Left ventricle myocardium inferior (tissue), 1 donor: ENCODE measurements at regions not wholly inside any gene's neighbourhood (a gene's known extent, or its start where the extent isn't known, plus 50 kb on each side); places are given as distances from the start of the nearest gene placed in this dataset.
A peak's percentile ranks its signal among the peaks of the same experiment; 100 is the strongest.
"Not testable (repeated sequence)": the region's sequence is repeated elsewhere in the genome, so short reads cannot be mapped to it uniquely, and the experiment has no call there.

ENCODE experiments used
- DNase-seq: peaks from one replicate; pipeline ENCODE4 v3.0.0-alpha.2; 2020
- H3K27ac ChIP-seq: fragments of 200-600 bp; replicated peaks from 2 replicates; pipeline ENCODE4 v1.8.0; 2021
- H3K27me3 ChIP-seq: fragments of 200-600 bp; 2 replicates; pipeline ENCODE4 v1.8.0; 2021; ENCODE audit warnings: low read depth
- H3K36me3 ChIP-seq: fragments of 200-600 bp; 2 replicates; pipeline ENCODE4 v1.8.0; 2021
- H3K4me1 ChIP-seq: fragments of 200-600 bp; 2 replicates; pipeline ENCODE4 v1.8.0; 2021
- H3K4me3 ChIP-seq: fragments of 200-600 bp; 2 replicates; pipeline ENCODE4 v1.8.0; 2021; ENCODE audit warnings: mild to moderate bottlenecking, moderate library complexity
- H3K9me3 ChIP-seq: fragments of 200-600 bp; replicated peaks from 2 replicates; pipeline ENCODE4 v1.8.0; 2021
- CTCF ChIP-seq: fragments of 200-600 bp; IDR thresholded peaks from 2 replicates; pipeline ENCODE4 v1.8.0; 2021; ENCODE audit warnings: antibody characterized with exemption, mild to moderate bottlenecking, borderline replicate concordance
- intact Hi-C: fragments of 100-400 bp; cut with micrococcal nuclease; formaldehyde crosslinking; loops from one replicate; pipeline ENCODE4 v1.11.0; 2022
- donor health status: DM: no; HTN: yes; CAD: no; lungs with severe emphysema.

DNA sequence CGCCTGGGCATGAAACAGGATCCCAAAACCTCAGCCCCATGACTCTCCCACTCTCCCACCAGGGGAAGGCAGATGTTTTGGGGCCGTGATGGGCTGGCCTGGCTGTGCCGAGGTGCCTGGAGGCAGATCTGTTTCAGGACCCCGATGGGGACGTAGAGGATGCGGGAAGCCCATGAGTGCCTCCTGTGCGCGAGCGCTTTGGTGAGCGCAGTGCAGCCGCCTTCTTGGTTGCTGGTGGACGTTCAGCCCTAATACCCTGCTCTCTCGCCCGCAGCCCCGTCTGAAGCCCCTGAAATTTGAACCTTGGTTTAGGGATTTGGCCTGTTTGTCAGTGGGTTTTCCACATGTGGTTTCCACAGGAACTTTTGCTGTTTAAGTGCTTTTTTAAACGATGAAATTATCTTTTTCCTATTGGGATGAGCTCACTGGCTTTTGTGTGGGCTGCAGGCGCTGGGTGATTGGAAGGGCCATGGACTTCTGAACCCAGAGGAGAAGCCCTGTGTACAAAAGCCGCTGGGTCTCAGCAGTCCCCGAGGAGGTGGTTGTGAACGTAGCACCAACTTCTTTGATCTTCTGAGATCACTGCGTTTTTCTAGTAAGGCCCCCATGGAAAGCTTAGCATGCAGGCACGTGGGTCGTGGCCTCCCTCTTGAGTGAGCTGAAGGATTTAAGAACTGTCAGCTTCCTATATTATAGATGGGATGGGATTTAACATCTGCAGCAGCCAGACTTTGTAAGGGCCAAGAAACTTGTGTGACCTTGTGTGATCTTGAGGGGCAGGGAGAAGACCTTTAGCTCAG is 148.9 kb upstream of the ZNF469 start:
- H3K4me3 ChIP-seq, result peak overlapping the region; percentile 23
- DNase-seq, H3K27me3 ChIP-seq, H3K9me3 ChIP-seq, H3K36me3 ChIP-seq, intact Hi-C loops: not testable (repeated sequence)
- peaks cover 37% of the 10 kb centered on the region for H3K4me1 ChIP-seq
- peak overlapping the region; percentile 84 for H3K27ac ChIP-seq

GRCh38 chr16:88234421-88235271 is 148.1 kb upstream of the ZNF469 start:
- H3K27me3 ChIP-seq, H3K9me3 ChIP-seq, H3K36me3 ChIP-seq, intact Hi-C loops: not testable (repeated sequence)
- Histone ChIP-seq H3K4me3 (peak overlapping the region; percentile 50), H3K4me1 (peaks cover 37% of the 10 kb centered on the region), H3K27ac (peak overlapping the region; percentile 85)
- TF ChIP-seq CTCF, result peak; percentile 16
- peak; percentile 59 for DNase-seq

DNA sequence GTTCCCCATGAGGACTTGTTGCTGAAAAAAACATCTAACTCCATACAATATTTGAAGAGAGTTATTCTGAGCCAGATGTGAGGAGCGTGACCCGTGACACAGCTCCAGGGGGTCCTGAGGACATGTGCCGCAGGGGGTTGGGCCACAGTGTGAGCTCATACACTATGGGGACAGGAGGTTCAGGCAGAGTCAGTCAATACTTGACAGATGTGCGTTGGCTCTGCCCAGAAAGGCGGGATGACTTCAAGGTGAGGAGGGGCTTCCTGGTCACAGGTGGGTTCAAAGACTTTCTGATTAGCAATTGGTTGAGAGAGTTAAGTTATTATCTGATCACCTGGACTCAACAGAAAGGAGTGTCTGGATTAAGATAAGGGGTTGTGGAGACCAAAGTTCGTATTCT is 147.1 kb upstream of the ZNF469 start:
- peaks cover 37% of the 10 kb centered on the region for H3K4me1 ChIP-seq
- DNase-seq, intact Hi-C loops, H3K36me3 ChIP-seq, H3K27ac ChIP-seq, H3K9me3 ChIP-seq, H3K4me3 ChIP-seq: not testable (repeated sequence)
- H3K27me3 ChIP-seq, result peaks cover 10% of the 10 kb centered on the region

GRCh38 chr16:88236229-88236628 is 146.5 kb upstream of the ZNF469 start:
- H3K9me3 ChIP-seq, H3K4me3 ChIP-seq, DNase-seq, H3K27ac ChIP-seq, intact Hi-C loops, H3K36me3 ChIP-seq: not testable (repeated sequence)
- Histone ChIP-seq H3K27me3 (peaks cover 15% of the 10 kb centered on the region), H3K4me1 (peaks cover 37% of the 10 kb centered on the region)

GRCh38 chr16:88237314-88237713 is 145.4 kb upstream of the ZNF469 start:
- H3K36me3 ChIP-seq, DNase-seq, H3K9me3 ChIP-seq, H3K27ac ChIP-seq, intact Hi-C loops, H3K4me3 ChIP-seq: not testable (repeated sequence)
- Histone ChIP-seq H3K27me3 (peaks cover 17% of the 10 kb centered on the region), H3K4me1 (peaks cover 38% of the 10 kb centered on the region)

DNA sequence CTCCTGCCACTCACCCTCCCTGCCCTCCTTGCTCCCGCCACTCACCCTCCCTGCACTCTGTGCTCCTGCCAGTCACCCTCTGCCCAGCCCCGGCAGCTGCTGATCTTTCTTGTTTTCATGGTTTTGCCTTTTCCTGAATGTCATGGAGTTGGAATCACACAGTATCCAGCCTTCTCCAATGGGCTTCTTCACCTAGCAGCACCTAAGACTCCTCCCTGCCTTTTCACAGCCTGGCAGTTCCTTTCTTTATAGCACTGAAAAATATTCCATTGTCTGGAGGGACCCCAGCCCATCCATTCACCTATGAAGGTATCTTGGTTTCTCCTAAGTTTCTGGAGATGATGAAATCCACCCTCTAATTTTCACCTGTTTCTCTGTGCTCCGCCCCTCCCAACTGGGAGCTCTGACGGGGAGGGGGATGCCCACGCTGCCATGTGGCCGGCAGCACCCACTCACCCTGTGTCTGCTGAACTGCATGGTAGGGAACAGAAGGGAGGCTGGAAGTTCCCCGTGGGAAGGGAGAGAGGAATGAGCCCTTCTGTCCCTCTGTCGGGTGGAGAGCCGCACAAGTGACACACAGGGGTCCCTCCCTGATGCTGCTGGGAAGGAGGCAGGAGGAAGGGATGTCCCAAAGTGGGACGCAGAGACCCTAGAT is 144.9 kb upstream of the ZNF469 start:
- intact Hi-C loops, H3K4me3 ChIP-seq, H3K36me3 ChIP-seq, H3K9me3 ChIP-seq, DNase-seq: not testable (repeated sequence)
- Histone ChIP-seq H3K27me3 (peaks cover 17% of the 10 kb centered on the region), H3K27ac (peak overlapping the region; percentile 70), H3K4me1 (peaks cover 37% of the 10 kb centered on the region)

DNA sequence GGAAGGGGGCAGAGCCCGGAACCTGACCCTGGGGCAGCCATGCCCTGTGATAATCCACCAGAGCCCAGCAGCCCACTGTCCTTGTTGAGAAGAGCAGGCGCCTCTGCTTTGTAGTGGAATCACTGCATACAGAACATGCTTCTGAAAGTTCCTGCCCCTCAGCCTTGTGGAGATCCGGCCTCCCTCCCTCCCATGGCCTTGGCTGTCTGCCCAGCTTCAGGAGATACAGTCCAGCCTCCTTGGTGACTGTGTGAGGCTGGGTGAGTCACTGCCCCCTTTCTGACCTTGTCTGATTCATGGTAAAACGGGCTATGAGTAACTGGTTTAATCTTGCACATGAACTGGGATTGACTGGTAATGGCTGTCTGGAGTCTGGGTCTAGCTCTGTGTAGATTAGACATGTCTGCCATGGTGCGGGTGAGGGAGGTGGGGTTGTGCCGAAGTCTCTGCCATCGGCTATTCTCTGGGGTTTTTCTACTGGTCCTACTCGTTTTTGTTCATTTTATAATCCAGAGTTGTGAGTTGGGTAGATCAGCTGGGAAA is 144.0 kb upstream of the ZNF469 start:
- H3K4me3 ChIP-seq, H3K9me3 ChIP-seq, intact Hi-C loops, H3K36me3 ChIP-seq: not testable (repeated sequence)
- peak; percentile 92 for DNase-seq
- H3K27me3 ChIP-seq, result peaks cover 17% of the 10 kb centered on the region
- peaks cover 37% of the 10 kb centered on the region for H3K4me1 ChIP-seq
- H3K27ac ChIP-seq, result peak overlapping the region; percentile 70

DNA sequence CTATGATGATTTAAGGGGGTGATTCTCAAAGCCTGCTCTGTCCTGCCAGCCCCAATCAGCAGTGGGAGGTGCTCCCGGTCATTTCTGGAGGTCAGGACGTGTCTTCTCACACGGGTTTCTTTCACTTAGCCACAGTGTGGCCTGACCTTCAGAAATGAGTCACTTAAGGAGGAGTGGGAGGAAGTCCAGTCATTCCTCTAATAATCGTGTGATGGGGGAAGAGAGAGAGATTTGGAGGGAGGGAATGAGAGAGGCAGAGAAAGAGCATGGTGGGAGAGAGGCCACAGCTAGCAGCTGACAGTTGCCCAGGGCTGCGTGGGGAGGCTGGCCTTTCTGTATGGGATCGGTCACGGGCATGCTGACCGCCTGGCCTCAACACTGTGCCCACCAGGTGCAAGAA is 142.6 kb upstream of the ZNF469 start:
- H3K4me3 ChIP-seq, H3K27ac ChIP-seq, DNase-seq, intact Hi-C loops, H3K36me3 ChIP-seq, H3K9me3 ChIP-seq: not testable (repeated sequence)
- H3K4me1 ChIP-seq, result peaks cover 31% of the 10 kb centered on the region
- peaks cover 17% of the 10 kb centered on the region for H3K27me3 ChIP-seq

DNA sequence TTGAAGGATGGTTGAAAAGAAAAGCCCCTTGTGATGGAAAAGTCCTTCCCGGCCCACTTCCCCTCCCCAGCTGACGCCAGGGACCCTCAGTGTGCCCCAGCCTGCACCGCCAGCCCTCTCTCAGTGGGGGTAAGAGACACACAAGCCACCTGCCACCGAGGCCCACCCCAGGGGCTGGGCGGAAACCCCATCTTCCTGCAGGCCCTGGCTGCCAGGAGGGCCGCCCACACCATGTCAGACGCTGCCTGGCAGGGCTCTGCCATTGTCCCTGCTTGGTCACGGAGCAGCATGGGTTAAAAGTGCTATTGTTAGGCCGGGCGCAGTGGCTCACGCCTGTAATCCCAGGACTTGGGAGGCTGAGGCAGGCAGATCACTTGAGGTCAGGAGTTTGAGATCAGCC is 142.0 kb upstream of the ZNF469 start:
- H3K9me3 ChIP-seq, H3K36me3 ChIP-seq, H3K27ac ChIP-seq, H3K4me3 ChIP-seq, intact Hi-C loops, DNase-seq: not testable (repeated sequence)
- H3K4me1 ChIP-seq, result peaks cover 24% of the 10 kb centered on the region
- H3K27me3 ChIP-seq, result peaks cover 17% of the 10 kb centered on the region

DNA sequence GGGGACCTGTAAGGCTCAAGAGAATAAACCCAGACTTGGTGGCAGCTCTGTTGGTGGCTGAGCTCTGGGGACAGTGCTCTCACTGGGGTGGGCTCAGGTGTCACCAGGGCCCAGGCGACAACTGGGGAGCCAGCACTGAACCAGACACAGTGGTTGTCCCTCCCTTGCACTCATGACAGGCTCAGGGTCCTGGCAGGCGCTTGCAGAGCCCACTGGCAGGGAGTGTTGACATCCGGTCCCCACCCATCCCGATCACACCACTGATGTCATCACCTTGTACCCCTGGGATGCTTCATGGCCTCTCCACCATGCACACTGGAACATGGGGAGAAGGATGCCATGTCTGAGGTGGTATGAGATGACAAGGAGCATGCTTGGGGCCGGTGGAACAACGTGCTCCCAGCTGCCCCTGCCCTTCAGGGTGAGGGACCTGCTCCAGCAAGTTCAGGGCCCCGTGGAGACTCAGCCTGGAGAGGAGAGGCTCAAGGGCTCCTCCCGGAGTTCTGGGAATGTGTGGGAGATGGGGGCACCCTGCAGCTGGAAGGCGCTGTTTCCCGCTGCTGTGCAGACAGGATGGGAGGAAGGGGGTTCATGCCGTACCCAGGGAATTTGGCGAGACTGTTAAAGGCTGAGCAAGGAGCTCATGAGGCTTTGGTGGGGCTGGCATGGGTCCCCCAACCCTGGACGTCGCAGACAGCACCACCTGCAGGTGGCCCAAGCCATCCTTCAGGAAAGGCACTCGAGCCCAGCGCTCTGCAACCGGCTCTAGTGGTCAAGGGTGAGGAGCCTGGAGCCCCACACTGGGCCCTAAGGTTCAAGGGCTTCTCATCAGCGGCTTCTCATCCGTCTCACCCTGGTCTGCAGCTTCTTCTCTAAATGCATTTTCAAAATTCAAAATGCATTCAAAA is 141.1 kb upstream of the ZNF469 start:
- H3K27ac ChIP-seq, H3K4me3 ChIP-seq, H3K9me3 ChIP-seq, H3K36me3 ChIP-seq, intact Hi-C loops, DNase-seq: not testable (repeated sequence)
- Histone ChIP-seq H3K27me3 (peaks cover 17% of the 10 kb centered on the region), H3K4me1 (peaks cover 23% of the 10 kb centered on the region)
